ENCODE measurements at regions not wholly inside any gene's neighbourhood (a gene's known extent, or its start where the extent isn't known, plus 50 kb on each side); places are given as distances from the start of the nearest gene placed in this dataset.

GRCh38 chr17:34504814-34505484 is 74.4 kb upstream of the TMEM132E start:
- TF ChIP-seq CTCF (conservative IDR thresholded peaks at IDR 0.05; ENCODE audit: low read depth, low read length) (no peak), EZH2 (IDR thresholded peaks at IDR 0.05; ENCODE audit: low read length, unreplicated experiment) (no peak), EZH2phosphoT487 (IDR thresholded peaks at IDR 0.05; ENCODE audit: borderline replicate concordance, low read length) (no peak)

Measured in PC-3 (cell line).